ENCODE measurements at regions not wholly inside any gene's neighbourhood (a gene's known extent, or its start where the extent isn't known, plus 50 kb on each side); places are given as distances from the start of the nearest gene placed in this dataset.

DNA sequence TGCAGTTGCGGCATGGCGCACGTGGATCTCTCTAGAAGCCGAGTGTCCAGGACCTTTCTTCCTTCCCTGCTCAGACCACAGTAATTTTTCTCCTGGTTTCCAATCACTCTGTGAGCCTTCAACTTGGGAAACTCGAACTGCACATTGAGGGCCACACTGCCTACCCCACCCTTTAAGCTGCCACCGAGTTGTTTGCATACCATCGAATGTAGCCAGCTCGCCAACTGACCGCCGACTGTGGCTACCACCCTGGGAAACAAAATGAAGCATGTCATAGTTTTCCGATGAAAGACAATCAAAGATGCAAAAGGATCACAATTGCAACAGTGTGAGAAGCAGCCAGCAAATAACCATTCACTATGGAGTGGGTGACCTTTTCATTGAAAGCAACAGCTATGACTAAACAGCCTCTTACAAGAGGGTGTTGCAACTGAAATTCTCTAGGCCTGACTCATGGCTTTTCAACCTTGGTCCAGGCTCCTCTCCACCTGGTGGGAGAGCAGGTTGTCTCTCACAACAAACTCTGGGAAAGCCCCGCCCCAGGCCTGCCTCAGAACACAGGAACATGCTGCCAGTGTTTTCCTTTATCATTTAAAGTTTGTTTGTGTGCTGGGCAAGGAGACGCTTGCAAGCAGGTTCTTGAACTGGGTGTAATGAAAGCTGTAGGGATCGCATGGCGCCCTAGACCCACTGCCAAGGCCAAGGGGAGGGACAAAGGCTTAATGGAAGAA, 141.7 kb upstream of the SERP2 start:
- TF ChIP-seq POLR2AphosphoS5 (IDR thresholded peaks at IDR 0.05; ENCODE audit: low read depth, low read length) (no peak), POLR2A (IDR thresholded peaks at IDR 0.05; ENCODE audit: low read depth, low read length) (no peak), TAF1 (IDR thresholded peaks at IDR 0.05; ENCODE audit: low read depth, low read length) (no peak), SPI1 (IDR thresholded peaks at IDR 0.05; ENCODE audit: low read depth, low read length) (no peak), PAX5 (IDR thresholded peaks at IDR 0.05; ENCODE audit: insufficient read depth, low read length, severe bottlenecking) (no peak)
